Fibroblast of skin of scalp (primary cell): ENCODE measurements at regions not wholly inside any gene's neighbourhood (a gene's known extent, or its start where the extent isn't known, plus 50 kb on each side); places are given as distances from the start of the nearest gene placed in this dataset.

Experiments
- DNase-seq: peaks from one replicate; pipeline ENCODE4 v3.0.0-alpha.2; 2013

DNA sequence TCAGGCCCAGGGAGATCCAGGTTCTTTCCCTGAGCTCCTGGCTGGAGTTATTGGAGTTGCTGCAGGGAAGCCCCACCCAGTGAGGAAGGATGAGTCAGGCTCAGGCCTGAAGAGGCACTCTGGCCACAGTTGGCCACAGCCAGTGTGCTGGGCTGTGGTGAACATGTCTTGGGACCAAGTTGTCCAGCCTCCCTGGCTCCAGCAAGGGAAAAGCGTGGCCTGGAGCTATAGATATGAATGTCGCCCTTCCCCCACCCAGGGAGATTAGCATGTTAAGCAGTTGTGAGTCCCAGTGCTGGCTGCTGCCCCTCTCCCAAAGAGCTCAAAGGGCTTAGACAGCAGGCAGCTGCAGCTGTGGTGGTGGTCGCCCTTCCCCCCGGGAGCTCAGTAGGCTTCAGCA lies 963.2 kb downstream of the ROBO2 start:
- DNase-seq = peak; percentile 12

DNA sequence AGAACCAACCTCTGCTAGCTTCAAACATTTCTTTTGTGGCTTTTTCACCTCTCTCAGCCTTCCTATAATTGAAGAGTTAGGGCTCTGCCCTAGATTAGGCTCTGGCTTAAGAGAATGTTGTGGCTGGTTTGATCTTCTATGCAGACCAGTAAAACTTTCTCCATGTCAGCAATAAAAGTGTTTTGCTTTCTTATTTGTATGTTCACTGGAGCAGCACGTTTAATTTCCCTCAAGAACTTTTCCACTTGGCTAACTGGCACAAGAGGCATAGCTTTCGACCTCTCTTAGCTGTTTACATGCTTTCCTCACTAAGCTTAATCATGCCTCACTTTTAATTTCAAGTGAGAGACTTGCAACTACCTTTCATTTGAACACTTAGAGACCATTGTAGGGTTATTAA lies 964.7 kb downstream of the ROBO2 start:
- DNase-seq = no peak

DNA sequence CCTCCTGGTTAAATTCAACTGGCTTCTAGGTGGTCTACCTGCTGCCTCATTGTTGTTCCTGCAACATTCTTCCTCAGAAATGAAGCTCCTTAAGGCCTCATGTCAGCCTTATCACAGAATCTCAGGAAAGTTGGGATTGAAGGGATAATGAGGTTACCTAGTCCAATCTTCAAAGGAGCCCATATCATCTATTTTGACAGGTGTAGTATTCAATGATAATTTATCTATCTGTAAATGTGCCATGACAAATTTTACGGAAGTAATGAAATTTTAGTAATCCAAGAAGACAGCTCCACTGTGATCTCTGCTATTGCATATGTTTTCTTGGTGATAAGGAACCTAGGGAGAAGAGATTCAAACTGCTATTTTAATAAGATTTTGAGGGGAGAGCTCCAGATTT lies 973.8 kb downstream of the ROBO2 start:
- no peak for DNase-seq

DNA sequence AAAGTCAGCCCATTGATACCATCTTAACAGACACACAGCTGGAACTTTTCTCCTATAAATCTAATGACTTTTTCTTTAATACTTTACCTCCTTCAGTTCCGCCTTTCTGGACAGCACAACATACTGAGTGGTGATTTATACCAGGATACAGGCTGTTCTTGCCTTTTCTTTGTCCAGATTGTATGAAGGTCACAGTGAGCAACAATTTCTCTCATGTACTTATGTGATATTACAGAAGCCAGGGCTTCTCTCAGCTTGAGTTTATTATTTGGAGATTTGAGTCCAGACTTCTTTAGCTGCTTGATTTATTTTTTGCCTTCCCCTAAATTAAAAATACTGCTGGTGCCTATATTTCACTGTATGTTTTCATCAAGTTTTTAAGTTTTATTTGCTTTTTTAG lies 976.0 kb downstream of the ROBO2 start:
- no peak for DNase-seq

DNA sequence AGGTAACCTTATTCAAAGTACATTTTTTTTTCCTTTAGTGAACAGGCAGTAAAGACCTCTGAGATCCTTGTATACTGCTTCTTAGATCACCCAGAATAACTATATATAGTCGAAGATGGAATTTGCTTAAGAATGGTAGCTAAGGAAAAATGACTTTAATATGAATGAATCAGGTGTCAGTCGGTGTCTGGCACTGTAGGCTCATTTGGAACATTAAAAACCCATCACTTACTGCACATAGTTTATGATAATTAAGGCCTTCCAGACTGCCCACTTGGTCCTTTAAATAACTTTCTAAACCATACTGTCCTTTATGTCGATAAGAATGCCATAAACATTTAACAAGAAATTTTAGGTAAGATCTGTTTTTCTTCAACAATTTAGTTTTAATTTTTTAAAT lies 981.8 kb downstream of the ROBO2 start:
- no peak for DNase-seq

DNA sequence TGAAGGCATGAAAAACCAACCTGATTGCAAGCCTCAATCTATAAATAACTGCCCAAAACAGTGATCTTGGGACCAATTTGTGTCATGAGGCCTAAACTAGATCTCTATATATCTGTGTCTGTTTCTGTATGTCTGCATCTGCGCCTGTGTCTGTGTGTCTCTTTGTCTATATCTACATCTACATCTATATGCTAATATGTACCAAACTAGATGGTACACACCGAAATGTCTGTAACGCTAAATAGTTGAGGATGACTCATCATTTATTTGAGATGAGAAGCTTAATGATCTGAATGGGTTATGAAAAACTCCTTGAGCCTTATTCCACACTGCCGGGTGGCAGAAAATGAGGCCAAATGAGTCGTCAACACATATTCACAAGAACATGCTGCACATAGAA lies 982.3 kb downstream of the ROBO2 start:
- no peak for DNase-seq

DNA sequence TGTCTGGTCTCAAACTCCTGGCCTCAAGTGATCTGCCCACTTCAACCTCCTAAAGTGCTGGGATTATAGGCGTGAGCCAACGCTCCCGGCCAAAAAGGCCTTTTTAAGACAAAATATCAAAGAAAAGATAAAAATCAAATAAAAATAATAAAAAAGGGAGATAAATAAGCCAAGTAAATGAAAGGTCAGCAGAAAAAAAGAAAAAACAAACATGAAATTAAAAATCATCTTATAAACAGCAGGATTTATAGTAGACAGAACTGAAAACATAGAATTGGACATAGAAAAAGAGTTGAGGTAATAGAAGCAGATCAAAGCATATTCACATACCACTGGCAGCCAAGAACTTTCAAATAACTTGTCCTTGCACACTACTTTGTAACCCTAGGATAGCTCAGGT lies 983.4 kb downstream of the ROBO2 start:
- DNase-seq = no peak

DNA sequence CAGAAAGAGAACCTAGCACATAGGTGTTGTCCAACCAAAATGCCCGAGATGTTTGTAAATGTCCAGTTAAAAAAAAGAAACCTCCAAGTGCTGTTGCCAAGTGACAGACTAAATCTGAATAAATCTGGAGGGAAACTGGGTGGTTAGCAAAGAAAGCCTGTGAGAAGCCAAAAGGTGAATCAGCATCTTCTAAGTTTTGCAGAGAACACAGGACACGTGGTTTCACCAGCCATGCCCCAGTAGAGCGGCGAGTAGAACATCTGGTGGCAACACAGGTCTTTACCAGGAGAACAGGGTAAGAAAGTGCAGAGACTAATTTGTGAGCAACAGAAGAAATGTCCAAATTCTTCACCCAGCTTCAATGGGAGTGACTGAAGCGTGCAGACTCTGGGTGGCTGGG lies 986.0 kb downstream of the ROBO2 start:
- DNase-seq = no peak

DNA sequence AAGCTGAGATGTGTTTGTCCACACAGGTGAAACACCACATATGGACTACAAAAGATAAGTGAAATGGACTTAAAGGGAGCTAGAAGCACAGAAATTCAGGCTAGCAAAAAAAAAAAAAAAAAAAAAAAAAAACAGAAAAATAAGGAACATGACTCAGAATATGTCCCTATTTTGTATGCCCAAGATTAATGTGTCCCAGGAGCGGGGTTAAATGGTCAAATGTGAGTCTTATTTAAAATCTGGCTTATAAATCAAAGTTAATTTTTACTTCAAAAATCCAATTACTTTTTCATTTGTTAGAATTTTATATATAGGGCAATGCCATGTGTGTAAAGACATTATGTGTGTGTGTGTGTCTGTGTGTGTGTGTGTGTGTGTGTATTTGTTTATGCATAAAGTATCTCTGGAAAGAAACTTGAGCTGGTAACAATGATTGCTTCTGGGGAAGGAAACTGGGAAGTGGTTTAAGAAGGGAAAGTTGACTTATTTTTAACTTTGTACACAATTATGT lies 986.5 kb downstream of the ROBO2 start:
- no peak for DNase-seq

DNA sequence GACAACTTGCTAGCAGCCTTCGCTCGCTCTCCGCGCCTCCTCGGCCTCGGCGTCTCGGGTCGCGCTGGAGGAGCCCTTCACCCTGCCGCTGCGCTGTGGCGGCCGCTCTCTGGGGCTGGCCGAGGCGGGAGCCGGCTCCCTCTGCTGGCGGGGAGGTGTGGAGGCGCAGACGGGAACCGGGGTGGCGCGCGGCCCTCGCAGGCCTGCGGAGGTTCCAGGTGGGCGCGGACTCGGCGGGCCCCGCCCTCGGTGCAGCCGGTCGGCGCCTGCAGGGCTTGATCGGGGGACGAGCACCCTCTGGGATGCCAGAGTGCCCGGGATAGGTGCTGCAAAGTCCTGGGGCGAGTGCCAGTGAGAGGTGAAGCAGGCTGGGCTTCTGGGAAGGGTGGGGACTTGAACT lies 989.9 kb downstream of the ROBO2 start:
- no peak for DNase-seq

DNA sequence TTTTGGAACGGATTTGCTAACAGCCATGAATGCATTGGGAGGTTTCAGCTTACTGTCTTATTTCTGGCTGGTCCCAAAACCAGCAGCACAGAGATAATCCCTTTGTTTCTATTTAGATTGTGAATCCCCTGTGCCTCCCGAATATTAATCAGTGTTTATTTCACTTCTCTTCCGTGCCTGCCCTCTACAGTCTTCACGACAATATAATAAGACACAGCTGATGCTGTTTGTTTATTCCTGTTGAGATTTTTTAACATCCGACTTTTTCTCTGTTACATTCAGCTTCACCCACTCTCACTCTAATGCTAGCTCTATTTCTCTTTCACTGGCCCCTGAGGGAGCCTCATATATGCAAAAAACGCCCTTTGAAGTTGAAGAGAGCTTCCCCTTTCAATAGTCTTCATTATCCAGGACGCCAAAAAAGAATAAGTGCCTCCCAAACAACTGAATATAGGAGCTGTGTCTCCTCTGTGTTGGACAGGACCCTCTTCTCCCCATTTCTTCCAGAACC lies 995.3 kb downstream of the ROBO2 start:
- DNase-seq = no peak

DNA sequence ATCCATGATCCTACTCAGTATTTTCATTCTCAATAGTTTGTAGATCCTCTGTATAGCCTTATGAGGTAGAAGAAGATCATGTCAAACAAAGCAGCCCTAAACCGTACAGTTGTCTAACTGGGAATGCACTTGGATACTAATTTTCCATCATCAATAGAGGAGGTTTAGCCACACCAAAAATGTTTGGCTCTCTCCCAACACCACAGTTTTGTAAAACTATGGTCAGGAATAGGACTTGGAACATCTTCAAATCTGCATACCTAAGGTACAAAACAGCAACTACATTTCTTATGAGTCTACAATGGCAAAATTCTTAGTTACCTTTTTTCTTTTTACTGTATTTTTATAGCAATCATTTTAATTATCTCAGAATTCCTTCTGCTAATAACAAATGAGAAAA lies 1001.6 kb downstream of the ROBO2 start:
- peak; percentile 68 for DNase-seq

DNA sequence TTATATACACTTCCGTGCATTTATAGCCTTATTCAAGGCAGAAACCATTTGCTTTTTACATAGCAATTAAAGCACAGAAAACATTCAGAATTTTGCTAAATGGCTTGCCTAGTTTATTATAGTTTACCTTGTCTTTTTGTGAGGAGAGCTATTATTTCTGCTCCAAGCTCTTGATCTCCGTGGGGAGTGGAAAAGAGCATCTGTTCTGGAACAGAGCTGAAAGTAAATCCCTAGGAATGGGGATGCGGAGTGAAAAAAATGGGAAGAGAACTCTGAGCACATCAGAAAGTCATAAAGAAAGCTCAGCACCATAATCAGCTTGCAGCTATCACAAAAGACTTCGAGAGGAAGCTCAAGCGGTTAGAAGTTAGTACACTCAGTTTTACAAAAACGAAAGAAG lies 1006.7 kb downstream of the ROBO2 start:
- DNase-seq = no peak

DNA sequence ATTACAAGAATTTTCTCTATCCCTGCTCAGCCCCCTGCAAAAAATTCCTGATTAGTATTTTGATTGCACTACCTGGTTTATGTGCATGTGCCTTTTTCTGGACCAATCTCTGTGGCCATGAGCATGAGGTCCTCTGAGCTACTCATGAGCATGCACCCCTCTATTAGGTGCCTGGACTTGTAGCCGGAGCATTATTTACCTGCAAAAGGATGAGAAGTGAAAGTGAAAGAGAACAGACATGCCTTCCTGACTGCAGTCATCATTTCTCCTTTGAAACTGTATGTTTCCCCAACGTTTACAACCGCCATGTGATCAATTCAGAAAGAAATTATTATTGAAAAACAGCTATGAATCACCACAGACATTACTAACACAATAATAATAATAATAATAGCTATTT lies 1008.8 kb downstream of the ROBO2 start:
- DNase-seq = no peak

DNA sequence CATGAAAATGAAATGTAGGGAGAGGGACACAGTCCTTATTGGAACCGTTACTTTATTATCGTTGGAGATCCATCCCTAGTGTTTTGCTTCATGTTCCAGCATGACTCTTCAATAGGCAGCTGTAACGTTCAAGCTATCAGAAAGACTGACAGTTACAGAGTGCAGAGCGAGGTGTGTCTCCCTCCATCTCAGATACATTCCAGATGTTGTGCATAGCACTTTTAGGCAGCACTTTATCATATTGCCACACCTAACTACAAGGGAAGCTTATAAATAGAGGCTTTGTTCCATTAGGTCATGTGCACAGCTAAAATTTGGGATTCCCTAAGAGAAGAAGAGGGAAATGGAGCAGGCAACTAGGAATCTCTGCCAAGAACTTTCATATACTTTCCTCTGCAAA lies 1009.6 kb downstream of the ROBO2 start:
- no peak for DNase-seq

DNA sequence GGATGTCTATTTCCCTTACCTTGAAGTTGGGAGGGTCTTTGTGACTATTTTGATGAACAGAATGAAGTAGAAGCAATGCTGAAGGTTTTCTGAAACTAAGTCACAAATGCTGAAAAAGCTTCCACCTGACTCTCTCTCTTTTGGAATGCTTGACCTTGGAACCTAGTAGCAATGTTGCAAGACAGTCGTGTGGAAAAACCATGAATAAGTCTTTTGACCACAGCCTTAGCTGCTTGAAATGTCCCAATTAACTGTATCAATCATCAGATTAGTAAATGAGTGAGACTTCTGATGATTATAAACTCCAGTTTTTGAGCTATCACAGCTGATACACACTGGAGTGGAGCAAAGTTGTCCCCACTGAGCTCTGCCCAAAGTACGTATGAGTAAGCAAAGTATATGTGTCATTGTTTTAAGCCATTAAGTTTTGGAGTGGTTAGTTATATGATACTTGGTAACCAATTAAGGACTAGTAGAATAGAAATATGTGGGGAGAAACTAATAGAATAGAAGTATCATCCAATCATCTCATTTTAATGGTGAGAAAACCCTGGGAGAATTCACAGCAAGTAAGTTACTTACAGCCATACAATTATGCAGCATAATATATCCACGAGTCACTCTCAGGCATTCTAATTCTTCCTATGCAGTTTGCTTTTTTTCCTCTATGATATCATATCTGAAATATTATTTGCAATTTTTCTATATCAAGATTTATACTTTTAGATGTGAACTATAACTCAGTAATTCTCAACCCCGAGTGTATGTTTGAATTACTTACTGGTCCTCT lies 1010.6 kb downstream of the ROBO2 start:
- peak; percentile 87 for DNase-seq

DNA sequence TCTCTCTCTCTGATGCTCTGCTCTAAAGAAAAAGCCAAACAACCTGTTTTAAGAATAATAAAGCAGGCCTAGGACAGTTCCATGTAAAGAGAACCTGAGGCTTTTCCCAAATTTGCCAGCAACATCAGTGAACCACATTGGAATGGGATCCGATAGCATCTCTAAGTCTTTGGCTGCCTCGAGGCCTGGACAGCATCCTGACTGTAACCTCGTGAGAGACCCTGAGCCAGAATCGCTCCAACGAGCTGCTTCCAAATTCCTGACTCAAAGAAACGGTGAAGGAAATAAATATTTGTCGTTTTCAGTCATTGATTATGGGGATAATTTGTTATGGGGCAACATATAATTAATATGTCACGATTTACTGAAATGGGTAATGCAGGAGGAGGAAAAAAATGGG lies 1012.8 kb downstream of the ROBO2 start:
- DNase-seq = no peak

DNA sequence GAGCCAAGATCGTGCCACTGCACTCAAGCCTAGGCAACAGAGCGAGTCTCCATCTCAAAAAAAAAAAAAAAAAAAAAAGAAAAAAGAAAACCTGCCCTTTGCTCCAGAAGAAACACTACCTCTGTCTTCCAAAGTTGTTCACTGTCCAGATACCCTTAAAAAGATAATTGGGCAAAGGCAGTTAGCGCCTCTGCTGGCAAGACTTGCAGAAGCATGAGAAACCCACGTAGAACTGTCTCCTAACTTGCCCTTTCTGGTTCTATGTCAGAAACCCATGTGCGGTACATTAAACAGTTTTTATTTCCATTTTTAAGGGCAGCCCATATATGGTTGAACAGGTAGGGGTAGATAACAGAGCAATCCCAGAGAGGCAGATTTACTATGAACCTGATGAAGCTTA lies 1026.4 kb downstream of the ROBO2 start:
- no peak for DNase-seq

DNA sequence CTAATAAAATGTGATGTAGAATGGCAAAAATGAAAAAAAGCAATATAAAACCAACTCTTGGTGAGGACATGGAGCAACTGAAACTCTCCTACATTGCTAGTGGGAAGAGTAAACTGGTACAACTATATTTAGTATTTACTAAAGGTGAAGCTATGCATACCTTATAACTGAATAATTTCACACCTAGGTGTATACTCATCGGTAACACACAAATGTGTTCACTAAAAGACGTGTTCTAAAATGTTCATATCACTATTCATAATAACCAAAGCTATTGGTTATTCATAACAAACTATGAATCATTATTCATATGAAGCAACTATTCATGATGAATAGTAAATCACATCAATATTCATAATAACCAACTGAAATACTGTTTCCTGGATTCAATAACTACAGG lies 1030.3 kb downstream of the ROBO2 start:
- DNase-seq = no peak

DNA sequence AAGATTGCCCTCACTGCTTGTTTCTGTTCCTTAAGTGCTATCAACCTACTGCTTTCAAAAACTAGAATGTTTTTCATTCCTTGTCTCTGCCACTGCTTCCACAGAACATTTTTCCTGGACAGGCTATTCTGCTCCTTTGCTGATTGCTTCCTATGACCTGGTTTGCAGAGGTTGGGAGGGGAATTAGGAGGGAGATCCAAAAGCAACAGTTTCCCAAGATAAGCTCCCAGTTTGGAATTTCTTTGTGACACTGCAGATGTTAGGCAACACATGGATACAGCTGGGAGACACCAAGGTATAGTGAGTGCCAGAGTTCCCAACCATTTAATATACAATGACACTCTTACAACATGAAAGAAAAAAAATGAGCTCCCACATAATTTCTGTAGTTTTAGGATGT lies 1036.5 kb downstream of the ROBO2 start:
- no peak for DNase-seq

DNA sequence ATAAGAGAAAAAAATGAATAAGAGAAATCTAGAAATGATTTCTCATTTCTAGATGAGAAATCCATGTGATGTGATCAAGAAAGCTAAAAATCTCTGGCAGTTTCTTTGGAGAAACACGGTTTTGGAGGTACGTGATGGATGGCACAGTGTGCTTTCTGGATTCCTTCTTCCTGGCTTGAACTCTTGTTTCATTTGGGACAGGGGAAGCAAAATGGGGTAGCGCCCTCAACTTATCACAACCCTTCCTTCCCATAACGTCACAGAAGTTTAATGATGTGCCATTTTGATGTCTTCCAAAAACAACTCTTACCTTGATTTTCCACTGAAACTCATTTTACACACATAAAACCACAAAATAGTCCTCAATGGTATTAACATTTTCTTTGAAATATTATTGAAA lies 1037.3 kb downstream of the ROBO2 start:
- DNase-seq = no peak

DNA sequence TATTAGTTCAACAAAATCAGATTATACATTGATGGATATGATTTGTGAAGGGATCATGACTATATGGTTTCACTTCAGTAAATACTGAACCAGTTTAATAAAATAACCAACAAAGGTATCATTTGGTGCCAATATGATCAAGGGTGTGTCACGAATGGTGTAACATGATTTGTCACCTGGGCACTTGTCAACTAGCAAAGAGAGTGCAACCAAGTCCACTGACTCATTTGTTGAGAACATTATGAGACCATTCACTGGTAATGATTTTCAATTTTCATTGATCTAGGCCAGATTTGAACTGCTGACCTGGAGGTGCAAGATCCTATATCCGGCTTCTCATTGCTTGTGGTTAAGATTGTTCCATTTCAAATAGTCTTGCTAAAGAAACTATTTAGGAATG lies 1037.9 kb downstream of the ROBO2 start:
- DNase-seq = no peak

DNA sequence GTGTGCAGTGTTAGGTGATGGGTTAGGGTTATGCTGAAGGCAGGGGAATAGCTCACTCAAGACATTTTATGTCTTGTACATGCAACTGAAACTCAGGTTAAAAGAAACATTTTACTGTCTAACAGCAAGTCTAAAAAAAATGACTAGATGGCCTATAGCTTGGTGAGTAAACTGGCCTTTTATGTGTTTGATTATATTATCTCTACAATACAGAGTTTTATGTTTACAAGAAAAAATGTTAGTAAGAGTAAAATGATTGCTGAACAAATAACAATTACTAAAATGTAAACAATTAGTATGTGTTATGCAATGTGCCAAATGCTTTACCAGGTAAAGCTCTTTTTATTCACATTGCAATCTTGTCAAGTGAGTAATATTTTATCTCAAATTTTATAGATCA lies 1039.6 kb downstream of the ROBO2 start:
- no peak for DNase-seq

DNA sequence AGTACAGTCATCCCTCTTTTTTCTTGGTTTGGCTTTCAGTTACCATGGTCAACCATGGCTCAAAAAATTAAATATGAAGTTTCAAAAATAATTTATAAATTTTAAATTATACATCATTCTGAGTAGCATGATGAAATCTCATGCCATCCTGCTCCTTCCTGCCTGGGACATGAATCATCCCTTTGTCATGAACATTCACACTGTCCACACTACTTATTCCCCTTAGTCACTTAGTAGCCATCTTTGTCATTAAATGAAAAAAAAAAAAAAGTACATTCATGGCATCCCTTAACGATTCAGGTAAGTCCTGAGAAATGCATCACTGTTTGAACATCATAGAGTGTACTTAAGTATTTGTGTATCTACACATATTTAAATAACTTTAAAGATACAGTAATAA lies 1046.3 kb downstream of the ROBO2 start:
- peak; percentile 76 for DNase-seq

DNA sequence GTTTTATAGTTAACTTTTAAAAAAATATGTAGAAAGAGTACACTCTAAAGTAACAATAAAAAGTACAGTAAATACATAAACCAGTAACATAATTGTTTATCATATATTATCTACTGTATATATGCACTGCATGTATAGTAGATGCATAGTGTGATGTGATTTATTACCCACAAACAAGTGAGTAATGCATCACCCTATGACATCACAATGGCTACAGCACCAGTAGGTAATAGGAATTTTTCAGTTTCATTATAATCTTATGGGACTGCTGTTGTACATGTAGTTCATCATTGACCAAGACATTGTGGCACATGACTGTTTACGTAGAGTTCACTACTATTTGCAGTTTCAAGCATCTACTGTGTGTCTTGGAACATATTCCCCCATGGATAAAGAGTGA lies 1047.2 kb downstream of the ROBO2 start:
- DNase-seq = no peak
